Neural progenitor cell (in vitro differentiated cells): ENCODE measurements at regions not wholly inside any gene's neighbourhood (a gene's known extent, or its start where the extent isn't known, plus 50 kb on each side); places are given as distances from the start of the nearest gene placed in this dataset.

Source experiments
- EZH2 ChIP-seq: fragments of 200-600 bp; sonication (generic); IDR thresholded peaks from 2 replicates; pipeline ENCODE4 v1.6.1; 2017; ENCODE audit warnings: antibody characterized with exemption, mild to moderate bottlenecking, moderate library complexity
- EZH2phosphoT487 ChIP-seq: fragments of 200-600 bp; sonication (generic); IDR thresholded peaks from 2 replicates; pipeline ENCODE4 v1.6.1; 2017; ENCODE audit warnings: antibody characterized with exemption
- TF ChIP-seq, protein P1 (sequence below): fragments of 200-600 bp; sonication (generic); IDR thresholded peaks from 2 replicates; pipeline ENCODE4 v1.5.1; 2017; ENCODE audit warnings: antibody characterized with exemption, mild to moderate bottlenecking

DNA sequence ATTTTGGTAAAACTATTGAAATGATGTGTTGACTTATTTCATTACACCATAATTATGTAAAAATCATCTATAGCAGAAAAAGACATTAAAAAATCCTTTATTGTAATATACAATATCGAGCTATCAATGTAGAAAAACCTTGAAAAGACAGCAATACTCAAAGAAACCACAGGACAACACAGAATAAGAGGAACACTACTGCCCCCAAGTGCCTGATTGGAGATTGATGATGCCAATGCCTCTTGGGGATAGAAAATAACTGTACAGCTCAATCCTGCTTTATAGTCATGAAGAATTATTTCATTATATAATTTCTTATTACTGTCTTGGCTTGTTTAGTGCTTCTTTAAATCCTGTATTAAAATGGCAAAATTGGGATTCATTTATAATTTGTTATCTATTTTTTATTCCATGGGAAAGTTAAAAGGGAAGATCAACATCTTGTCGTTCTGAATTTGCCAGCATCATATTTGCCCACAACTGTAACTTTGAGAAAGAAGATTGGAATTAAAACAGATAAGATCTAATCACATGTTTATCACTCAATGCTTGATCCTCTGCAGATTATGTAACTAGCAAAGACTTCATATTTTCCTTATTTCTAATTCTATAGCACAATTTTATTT is 337.5 kb downstream of the CDH9 start:
- TF ChIP-seq, protein P1, sequence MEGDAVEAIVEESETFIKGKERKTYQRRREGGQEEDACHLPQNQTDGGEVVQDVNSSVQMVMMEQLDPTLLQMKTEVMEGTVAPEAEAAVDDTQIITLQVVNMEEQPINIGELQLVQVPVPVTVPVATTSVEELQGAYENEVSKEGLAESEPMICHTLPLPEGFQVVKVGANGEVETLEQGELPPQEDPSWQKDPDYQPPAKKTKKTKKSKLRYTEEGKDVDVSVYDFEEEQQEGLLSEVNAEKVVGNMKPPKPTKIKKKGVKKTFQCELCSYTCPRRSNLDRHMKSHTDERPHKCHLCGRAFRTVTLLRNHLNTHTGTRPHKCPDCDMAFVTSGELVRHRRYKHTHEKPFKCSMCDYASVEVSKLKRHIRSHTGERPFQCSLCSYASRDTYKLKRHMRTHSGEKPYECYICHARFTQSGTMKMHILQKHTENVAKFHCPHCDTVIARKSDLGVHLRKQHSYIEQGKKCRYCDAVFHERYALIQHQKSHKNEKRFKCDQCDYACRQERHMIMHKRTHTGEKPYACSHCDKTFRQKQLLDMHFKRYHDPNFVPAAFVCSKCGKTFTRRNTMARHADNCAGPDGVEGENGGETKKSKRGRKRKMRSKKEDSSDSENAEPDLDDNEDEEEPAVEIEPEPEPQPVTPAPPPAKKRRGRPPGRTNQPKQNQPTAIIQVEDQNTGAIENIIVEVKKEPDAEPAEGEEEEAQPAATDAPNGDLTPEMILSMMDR = peak; percentile 89
- TF ChIP-seq EZH2 (no peak), EZH2phosphoT487 (no peak)
